ENCODE measurements at regions not wholly inside any gene's neighbourhood (a gene's known extent, or its start where the extent isn't known, plus 50 kb on each side); places are given as distances from the start of the nearest gene placed in this dataset.

- no peak for TF ChIP-seq CTCF (IDR thresholded peaks at IDR 0.05)
- no peak for TF ChIP-seq POLR2AphosphoS5 (IDR thresholded peaks at IDR 0.05)
- TF ChIP-seq POLR2A (IDR thresholded peaks at IDR 0.05) = no peak
- no peak for TF ChIP-seq EP300 (IDR thresholded peaks at IDR 0.05)
These were observed 149.2 kb downstream of the C12orf75 start for GRCh38 chr12:105479710-105480109.

All from upper lobe of left lung (tissue), 4 donors.